H1 (cell line): ENCODE measurements at regions not wholly inside any gene's neighbourhood (a gene's known extent, or its start where the extent isn't known, plus 50 kb on each side); places are given as distances from the start of the nearest gene placed in this dataset.

Experiments used
- CTCF ChIA-PET: fragments of 300-600 bp; sonication (Branson Sonifier 250); formaldehyde crosslinking; loops from one replicate; lab custom pipeline; 2021; ENCODE audit not compliant: partially characterized antibody; lab: Charles Lee
- POLR2A ChIA-PET: fragments of 300-600 bp; sonication (Branson Sonifier 250); formaldehyde crosslinking; loops from one replicate; lab custom pipeline; 2021; ENCODE audit warnings: inconsistent platforms; ENCODE audit not compliant: partially characterized antibody; lab: Charles Lee
- DNase-seq, 2 experiments: peaks; one replicate each; pipeline versions ENCODE4 v3.0.0 to v3.0.0-alpha.2; 2010 to 2022; ENCODE audit warnings: low spot score in 2 of 2, low read depth in 1 of 2, mixed read lengths in 1 of 2
- FAIRE-seq: peaks from 2 replicates; lab custom pipeline; 2011; peaks lifted over from hg19 to GRCh38; lab: Jason Lieb, UNC
- H2AFZ ChIP-seq: 2 replicates; pipeline ENCODE4 v1.8.1; 2012; ENCODE audit warnings: low read length, inconsistent platforms
- H2AK5ac ChIP-seq: 2 replicates; pipeline ENCODE4 v1.6.1; 2013; ENCODE audit warnings: low read depth, low read length
- H2BK120ac ChIP-seq: replicated peaks from 2 replicates; pipeline ENCODE3; 2013; ENCODE audit warnings: low read depth, low read length, inconsistent platforms
- H2BK12ac ChIP-seq: 2 replicates; pipeline ENCODE4 v1.6.1; 2013; ENCODE audit warnings: low read depth, low read length
- H2BK15ac ChIP-seq: 2 replicates; pipeline ENCODE4 v1.6.1; 2013; ENCODE audit warnings: low read length
- H2BK20ac ChIP-seq: 2 replicates; pipeline ENCODE4 v1.6.1; 2013; ENCODE audit warnings: low read length
- H2BK5ac ChIP-seq: 2 replicates; pipeline ENCODE4 v1.6.1; 2013; ENCODE audit warnings: low read depth, low read length
- H3K14ac ChIP-seq: 2 replicates; pipeline ENCODE4 v1.6.1; 2013; ENCODE audit warnings: inconsistent platforms; ENCODE audit not compliant: insufficient read length
- H3K18ac ChIP-seq: 2 replicates; pipeline ENCODE4 v1.6.1; 2013; ENCODE audit warnings: low read length; ENCODE audit errors: extremely low read depth
- H3K23ac ChIP-seq: 2 replicates; pipeline ENCODE4 v1.6.1; 2013; ENCODE audit warnings: inconsistent platforms; ENCODE audit not compliant: insufficient read length
- H3K23me2 ChIP-seq: 2 replicates; pipeline ENCODE4 v1.6.1; 2013; ENCODE audit warnings: low read depth, low read length
- H3K27ac ChIP-seq: 2 replicates; pipeline ENCODE4 v1.6.1; 2011; ENCODE audit warnings: low read depth, low read length, inconsistent platforms
- H3K27me3 ChIP-seq, 4 experiments: replicated peaks in 1 of 4; 1 replicate in 1 of 4; 2 replicates in 3 of 4; pipeline versions ENCODE4 v1.6.1 to v1.8.1; 2011 to 2013; ENCODE audit warnings: low read length in 3 of 4, mild to moderate bottlenecking in 3 of 4, inconsistent platforms in 2 of 4, mixed read lengths in 2 of 4, moderate library complexity in 1 of 4; ENCODE audit not compliant: control insufficient read depth in 3 of 4, insufficient read depth in 3 of 4; ENCODE audit errors: extremely low read depth in 1 of 4
- H3K36me3 ChIP-seq, 4 experiments: 2 replicates each; pipeline versions ENCODE4 v1.6.1 to v1.8.1; 2011 to 2013; ENCODE audit warnings: mild to moderate bottlenecking in 4 of 4, low read length in 3 of 4, moderate library complexity in 2 of 4, control low read depth in 1 of 4, inconsistent platforms in 1 of 4; ENCODE audit not compliant: insufficient read depth in 4 of 4, control insufficient read depth in 2 of 4
- H3K4ac ChIP-seq: replicated peaks from 2 replicates; pipeline ENCODE3; 2013; ENCODE audit warnings: low read length, low read depth, mixed read lengths, inconsistent platforms; ENCODE audit not compliant: insufficient read length
- H3K4me1 ChIP-seq, 4 experiments: replicated peaks in 1 of 4; 1 replicate in 1 of 4; 2 replicates in 3 of 4; pipeline versions ENCODE4 v1.6.1 to v1.8.1; 2011 to 2013; ENCODE audit warnings: low read length in 3 of 4, inconsistent platforms in 2 of 4, mixed read lengths in 1 of 4; ENCODE audit not compliant: insufficient read depth in 4 of 4, control insufficient read depth in 3 of 4
- H3K4me2 ChIP-seq, 2 experiments: 2 replicates each; pipeline versions ENCODE4 v1.6.1 to v1.8.1; 2011 to 2013; ENCODE audit warnings: low read depth in 2 of 2, low read length in 2 of 2, control low read depth in 1 of 2, inconsistent platforms in 1 of 2, mild to moderate bottlenecking in 1 of 2; ENCODE audit not compliant: insufficient read depth in 1 of 2
- H3K4me3 ChIP-seq, 4 experiments: fragments of 200-600, 300-600 bp in 1 of 4; sonication (generic), shearing (Covaris generic), sonication (Bioruptor Twin) in 1 of 4; 2 replicates each; pipeline versions ENCODE4 v1.5.1 to v1.8.1; 2011 to 2016; ENCODE audit warnings: low read length in 4 of 4, low read depth in 3 of 4, control low read depth in 2 of 4, inconsistent platforms in 2 of 4, mild to moderate bottlenecking in 2 of 4, mixed read lengths in 1 of 4, moderate library complexity in 1 of 4; ENCODE audit not compliant: insufficient read depth in 2 of 4; ENCODE audit errors: extremely low read depth in 1 of 4
- H3K56ac ChIP-seq: replicated peaks from 2 replicates; pipeline ENCODE3; 2013; ENCODE audit warnings: low read depth, mild to moderate bottlenecking, mixed read lengths, low read length, inconsistent platforms; ENCODE audit not compliant: insufficient read length
- H3K79me1 ChIP-seq: 2 replicates; pipeline ENCODE4 v1.6.1; 2013; ENCODE audit warnings: low read depth, low read length, control low read depth
- H3K79me2 ChIP-seq, 2 experiments: 2 replicates each; pipeline versions ENCODE4 v1.6.1 to v1.8.1; 2012 to 2013; ENCODE audit warnings: low read length in 2 of 2, mild to moderate bottlenecking in 2 of 2, inconsistent platforms in 1 of 2; ENCODE audit not compliant: insufficient read depth in 2 of 2, control insufficient read depth in 1 of 2
- H3K9ac ChIP-seq, 4 experiments: replicated peaks in 1 of 4; 1 replicate in 1 of 4; 2 replicates in 3 of 4; pipeline versions ENCODE4 v1.6.1 to v1.8.1; 2011 to 2013; ENCODE audit warnings: low read depth in 3 of 4, low read length in 3 of 4, control low read depth in 2 of 4, mild to moderate bottlenecking in 2 of 4, moderate library complexity in 2 of 4, inconsistent platforms in 1 of 4; ENCODE audit errors: extremely low read depth in 1 of 4
- H3K9me3 ChIP-seq, 2 experiments: 2 replicates each; pipeline versions ENCODE4 v1.6.1 to v1.8.1; 2012 to 2013; ENCODE audit warnings: mild to moderate bottlenecking in 2 of 2, moderate library complexity in 2 of 2, control low read depth in 1 of 2, inconsistent platforms in 1 of 2, low read depth in 1 of 2, low read length in 1 of 2, mixed read lengths in 1 of 2; ENCODE audit not compliant: insufficient read depth in 2 of 2
- H4K20me1 ChIP-seq, 2 experiments: replicated peaks in 1 of 2; 2 replicates each; pipeline versions ENCODE3 to v1.8.1; 2011 to 2013; ENCODE audit warnings: inconsistent platforms in 2 of 2, low read length in 2 of 2, mild to moderate bottlenecking in 1 of 2; ENCODE audit not compliant: insufficient read depth in 2 of 2, control insufficient read depth in 1 of 2
- H4K5ac ChIP-seq: 2 replicates; pipeline ENCODE4 v1.6.1; 2013; ENCODE audit warnings: low read length, low read depth, mixed read lengths, inconsistent platforms; ENCODE audit not compliant: insufficient read length
- H4K8ac ChIP-seq: 2 replicates; pipeline ENCODE4 v1.8.0; 2013; ENCODE audit warnings: mild to moderate bottlenecking, moderate library complexity, low read length, inconsistent platforms; ENCODE audit not compliant: insufficient read depth; ENCODE audit errors: extremely low read depth
- H4K91ac ChIP-seq: replicated peaks from 2 replicates; pipeline ENCODE3; 2013; ENCODE audit warnings: low read length, mixed read lengths, inconsistent platforms; ENCODE audit not compliant: insufficient read length
- CTBP2 ChIP-seq: IDR thresholded peaks from 2 replicates; pipeline ENCODE4 v1.7.0; 2011; ENCODE audit warnings: borderline replicate concordance, mild to moderate bottlenecking, moderate library complexity, mixed read lengths, low read length; ENCODE audit not compliant: insufficient read depth, insufficient read length
- NRF1 ChIP-seq: IDR thresholded peaks from 2 replicates; pipeline ENCODE4 v1.6.1; 2011; ENCODE audit warnings: mild to moderate bottlenecking, low read depth, low read length, improper control_type of control experiment
- SP2 ChIP-seq: IDR thresholded peaks from 2 replicates; pipeline ENCODE4 v1.6.1; 2012; ENCODE audit warnings: mild to moderate bottlenecking, low read length, inconsistent platforms
- WGBS, 2 experiments: shearing (Covaris generic) in 1 of 2; methylation state at CpG; one replicate each; pipeline versions ENCODE4 v1.1.6 to v1.1.7; 2013 to 2015; ENCODE audit warnings: low lambda C conversion rate in 2 of 2, mixed read lengths in 2 of 2, inconsistent platforms in 1 of 2, low coverage in 1 of 2, missing lambda C conversion rate in 1 of 2; ENCODE audit not compliant: insufficient replicate concordance in 2 of 2, insufficient coverage in 1 of 2, insufficient read length in 1 of 2; ENCODE audit errors: extremely low coverage in 1 of 2, missing lambda C conversion rate in 1 of 2; 5-methylcytosine and 5-hydroxymethylcytosine counted together

GRCh38 chr2:239865059-239865639, 160.0 kb downstream of the NDUFA10 start:
- DNase-seq = peak in 1 of 2 experiments; percentile 26
- TF ChIP-seq NRF1 (no peak), SP2 (no peak), CTBP2 (no peak)
- ChIA-PET CTCF (no interaction called here), POLR2A (no interaction called here)
- H2BK15ac ChIP-seq = no peak overlapping the region
- peaks cover 3% of the 10 kb centered on the region; the same call in 1 of the 2 replicates for H3K79me1 ChIP-seq
- H2BK5ac ChIP-seq = no peak overlapping the region
- no peak overlapping the region for H3K4me3 ChIP-seq
- H3K4me1 ChIP-seq = peaks cover 0 to 3% (median 0%) of the 10 kb centered on the region in 4 experiments; a peak in 1 of 7 replicates
- 97% methylated on average over 24 of the region's 42 CpGs; no CpG with 5 or more reads in 1 of the 2 experiments for WGBS, 2 experiments
- H3K9me3 ChIP-seq = peaks cover 5 to 31% of the 10 kb centered on the region in 2 experiments; a peak in 3 of 4 replicates
- H3K27ac ChIP-seq = no peak overlapping the region
- peaks cover 0 to 4% of the 10 kb centered on the region in 2 experiments; a peak in 1 of 4 replicates for H3K79me2 ChIP-seq
- peaks cover 0 to 30% of the 10 kb centered on the region in 2 experiments for H4K20me1 ChIP-seq
- H3K4me2 ChIP-seq = no peak overlapping the region
- H3K9ac ChIP-seq = no peak overlapping the region
- peaks cover 32% of the 10 kb centered on the region; the same call in 1 of the 2 replicates for H3K23me2 ChIP-seq
- H3K18ac ChIP-seq = no peak overlapping the region
- H4K8ac ChIP-seq = no peak overlapping the region
- H2BK120ac ChIP-seq = no peak overlapping the region
- H2BK20ac ChIP-seq = no peak overlapping the region
- no peak overlapping the region for H3K14ac ChIP-seq
- H4K5ac ChIP-seq = no peak overlapping the region
- H2BK12ac ChIP-seq = no peak overlapping the region
- H3K27me3 ChIP-seq = no peaks in the 10 kb centered on the region
- FAIRE-seq = no peak
- no peak overlapping the region for H3K56ac ChIP-seq
- H3K23ac ChIP-seq = no peak overlapping the region
- no peak overlapping the region for H4K91ac ChIP-seq
- no peak overlapping the region; the same call in 1 of the 2 replicates for H2AK5ac ChIP-seq
- no peak overlapping the region for H3K4ac ChIP-seq
- H2AFZ ChIP-seq = no peak overlapping the region
- H3K36me3 ChIP-seq = peaks cover 0 to 8% (median 0%) of the 10 kb centered on the region in 4 experiments; a peak in 1 of 8 replicates
